CD14-positive monocyte (primary cell): ENCODE measurements at regions not wholly inside any gene's neighbourhood (a gene's known extent, or its start where the extent isn't known, plus 50 kb on each side); places are given as distances from the start of the nearest gene placed in this dataset.

Experiments
- DNase-seq, 3 donors: peaks; one replicate each; pipeline ENCODE4 v3.0.0-alpha.2; 2011 to 2022
- H2AFZ ChIP-seq: 2 replicates; pipeline ENCODE4 v1.6.0; 2012; ENCODE audit warnings: mild to moderate bottlenecking, low read depth, low read length, inconsistent platforms; ENCODE audit not compliant: insufficient read depth, poor library complexity, severe bottlenecking
- H3K27ac ChIP-seq, 2 donors: 1 replicate in 1 of 2; 2 replicates in 1 of 2; pipeline ENCODE4 v1.5.1; 2012 to 2013; ENCODE audit warnings: low read length in 2 of 2, control low read depth in 1 of 2, inconsistent platforms in 1 of 2, low read depth in 1 of 2, mild to moderate bottlenecking in 1 of 2
- H3K27me3 ChIP-seq, 2 donors: one replicate each; pipeline versions ENCODE4 v1.6.0 to v1.6.1; 2011 to 2013; ENCODE audit warnings: low read length in 2 of 2; ENCODE audit not compliant: control insufficient read depth in 2 of 2, insufficient read depth in 2 of 2
- H3K36me3 ChIP-seq, 2 donors: replicated peaks in 1 of 2; 1 replicate in 1 of 2; 2 replicates in 1 of 2; pipeline versions ENCODE4 v1.5.1 to v1.6.1; 2012 to 2013; ENCODE audit warnings: low read length in 2 of 2, control low read depth in 1 of 2, inconsistent platforms in 1 of 2, mild to moderate bottlenecking in 1 of 2; ENCODE audit not compliant: insufficient read depth in 2 of 2, control insufficient read depth in 1 of 2
- H3K4me1 ChIP-seq, 2 donors: 1 replicate in 1 of 2; 2 replicates in 1 of 2; pipeline versions ENCODE4 v1.5.1 to v1.6.1; 2012 to 2013; ENCODE audit warnings: low read length in 2 of 2, control low read depth in 1 of 2, inconsistent platforms in 1 of 2, mild to moderate bottlenecking in 1 of 2, moderate library complexity in 1 of 2; ENCODE audit not compliant: insufficient read depth in 2 of 2, control insufficient read depth in 1 of 2
- H3K4me2 ChIP-seq: replicated peaks from 2 replicates; pipeline ENCODE3; 2012; ENCODE audit warnings: low read length, moderate library complexity, mild to moderate bottlenecking; ENCODE audit not compliant: poor library complexity, severe bottlenecking; ENCODE audit errors: extremely low read depth
- H3K4me3 ChIP-seq, 3 experiments: fragments of 200-600 bp in 1 of 3; sonication (generic) in 1 of 3; replicated peaks in 1 of 3; 1 replicate in 2 of 3; 2 replicates in 1 of 3; pipeline ENCODE4 v1.5.1; 2011 to 2013; ENCODE audit warnings: low read length in 3 of 3, mild to moderate bottlenecking in 3 of 3, control low read depth in 2 of 3, low read depth in 2 of 3, inconsistent platforms in 1 of 3, moderate library complexity in 1 of 3
- H3K79me2 ChIP-seq: 2 replicates; pipeline ENCODE4 v1.6.0; 2012; ENCODE audit warnings: mild to moderate bottlenecking, control low read depth, inconsistent platforms, low read length, moderate library complexity; ENCODE audit not compliant: insufficient read depth
- H3K9ac ChIP-seq: 2 replicates; pipeline ENCODE4 v1.6.0; 2017; ENCODE audit warnings: low read length, mild to moderate bottlenecking; ENCODE audit not compliant: insufficient read depth, poor library complexity, severe bottlenecking
- H3K9me3 ChIP-seq, 2 donors: replicated peaks in 1 of 2; 1 replicate in 1 of 2; 2 replicates in 1 of 2; pipeline versions ENCODE4 v1.5.1 to v1.6.1; 2012 to 2013; ENCODE audit warnings: low read length in 2 of 2, control low read depth in 1 of 2; ENCODE audit not compliant: control insufficient read depth in 1 of 2, insufficient read depth in 1 of 2
- H4K20me1 ChIP-seq: 2 replicates; pipeline ENCODE4 v1.6.0; 2012; ENCODE audit warnings: mild to moderate bottlenecking, low read length, control low read depth, moderate library complexity; ENCODE audit not compliant: insufficient read depth
- H3K27ac Mint-ChIP-seq, 7 donors: one replicate each; pipeline ENCODE4 v1.8.0; 2020; ENCODE audit warnings: mild to moderate bottlenecking in 7 of 7, mixed read lengths in 7 of 7, moderate library complexity in 6 of 7, inconsistent platforms in 2 of 7
- H3K27me3 Mint-ChIP-seq, 3 donors: one replicate each; pipeline ENCODE4 v1.8.0; 2021 to 2022; ENCODE audit warnings: low read depth in 3 of 3, mild to moderate bottlenecking in 3 of 3, mixed read lengths in 3 of 3, moderate library complexity in 3 of 3, inconsistent platforms in 1 of 3
- H3K36me3 Mint-ChIP-seq, 2 donors: one replicate each; pipeline ENCODE4 v1.8.0; 2020; ENCODE audit warnings: mixed read lengths in 2 of 2, inconsistent platforms in 1 of 2, mild to moderate bottlenecking in 1 of 2
- H3K4me1 Mint-ChIP-seq: one replicate; pipeline ENCODE4 v1.8.0; 2020; ENCODE audit warnings: mild to moderate bottlenecking, mixed read lengths
- H3K4me3 Mint-ChIP-seq, 2 donors: one replicate each; pipeline ENCODE4 v1.8.0; 2020; ENCODE audit warnings: mild to moderate bottlenecking in 2 of 2, mixed read lengths in 2 of 2, moderate library complexity in 1 of 2
- H3K9me3 Mint-ChIP-seq, 7 donors: one replicate each; pipeline ENCODE4 v1.8.0; 2020 to 2022; ENCODE audit warnings: mixed read lengths in 7 of 7, mild to moderate bottlenecking in 6 of 7, moderate library complexity in 6 of 7, inconsistent platforms in 2 of 7
- CTCF ChIP-seq: fragments of 200-600 bp; IDR thresholded peaks from one replicate; pipeline ENCODE4 v1.8.0; 2022; ENCODE audit warnings: antibody characterized with exemption, mild to moderate bottlenecking
- WGBS: methylation state at CpG from one replicate; pipeline ENCODE4 v1.1.5; 2013; ENCODE audit warnings: missing lambda C conversion rate; ENCODE audit not compliant: insufficient coverage; 5-methylcytosine and 5-hydroxymethylcytosine counted together
- intact Hi-C, 2 donors: fragments of 100-400 bp; cut with micrococcal nuclease; formaldehyde crosslinking; loops; one replicate each; pipeline versions ENCODE4 v1.15.0 to v1.15.1; 2023

GRCh38 chr12:3366451-3367110 is 124.4 kb upstream of the PRMT8 start:
- no peaks in the 10 kb centered on the region for H4K20me1 ChIP-seq

More at GRCh38 chr12:3366451-3367110, 124.4 kb upstream of the PRMT8 start:
- Histone ChIP-seq H3K4me2 (no peak overlapping the region), H3K9me3 (peaks cover 12 to 24% of the 10 kb centered on the region in 2 donors), H3K9ac (no peak overlapping the region), H2AFZ (no peak overlapping the region), H3K27me3 (peaks cover 32 to 54% of the 10 kb centered on the region in 2 donors), H3K79me2 (no peaks in the 10 kb centered on the region), H3K4me1 (peaks cover 13 to 15% of the 10 kb centered on the region in 2 donors), H3K36me3 (no peaks in the 10 kb centered on the region), H3K27ac (no peak overlapping the region), H3K4me3 (no peak overlapping the region)
- DNase-seq = no peak
- 64% methylated on average over 19 of the region's 26 CpGs for WGBS
- peaks cover 0 to 5% of the 10 kb centered on the region in 2 donors for H3K36me3 Mint-ChIP-seq
- peaks cover 6 to 28% (median 19%) of the 10 kb centered on the region in 7 donors for H3K9me3 Mint-ChIP-seq
- TF ChIP-seq CTCF = no peak
- peaks cover 20 to 23% (median 21%) of the 10 kb centered on the region in 3 donors for H3K27me3 Mint-ChIP-seq
- no peak overlapping the region for H3K4me3 Mint-ChIP-seq
- peak overlapping the region in 1 of 7 donors; percentile 41 for H3K27ac Mint-ChIP-seq
- peaks cover 18% of the 10 kb centered on the region for H3K4me1 Mint-ChIP-seq
- intact Hi-C loops = no loop called here
